Ovary (tissue), 7 donors: ENCODE measurements at regions not wholly inside any gene's neighbourhood (a gene's known extent, or its start where the extent isn't known, plus 50 kb on each side); places are given as distances from the start of the nearest gene placed in this dataset.

Experiments
- DNase-seq, 5 donors: peaks; one replicate each; pipeline ENCODE4 v3.0.0-alpha.2; 2019 to 2020
- H3K27ac ChIP-seq, 2 donors: fragments of 200-600 bp; one replicate each; pipeline versions ENCODE4 v1.5.1 to v1.8.0; 2019 to 2022
- H3K27me3 ChIP-seq: fragments of 200-600 bp; one replicate; pipeline ENCODE4 v1.8.0; 2022
- H3K36me3 ChIP-seq: fragments of 200-600 bp; sonication (generic); one replicate; pipeline ENCODE4 v1.5.1; 2019
- H3K4me1 ChIP-seq: one replicate; pipeline ENCODE4 v1.8.1; 2013; ENCODE audit warnings: mild to moderate bottlenecking, moderate library complexity; ENCODE audit not compliant: insufficient read depth
- H3K4me3 ChIP-seq: fragments of 200-600 bp; sonication (generic); one replicate; pipeline ENCODE4 v1.5.1; 2017
- H3K9me3 ChIP-seq, 2 donors: fragments of 200-600 bp in 1 of 2; sonication (generic) in 1 of 2; one replicate each; pipeline versions ENCODE4 v1.5.1 to v1.8.1; 2013 to 2019; ENCODE audit warnings: mild to moderate bottlenecking in 1 of 2, moderate library complexity in 1 of 2
- EP300 ChIP-seq: sonication (generic); formaldehyde crosslinking; IDR thresholded peaks from one replicate; pipeline ENCODE4 v1.6.1; 2017; ENCODE audit warnings: antibody characterized with exemption
- POLR2A ChIP-seq: fragments of 450-650 bp; IDR thresholded peaks from one replicate; pipeline ENCODE4 v1.6.1; 2017; ENCODE audit warnings: antibody characterized with exemption, mild to moderate bottlenecking, moderate library complexity
- WGBS, 3 donors: extraction: QIAGEN DNeasy Blood & Tissue Kit in 1 of 3; methylation state at CpG; one replicate each; pipeline versions ENCODE4 v1.1.5 to v1.1.7; 2013 to 2017; 5-methylcytosine and 5-hydroxymethylcytosine counted together
- intact Hi-C, 4 donors: fragments of 100-400 bp; cut with DNase I; formaldehyde crosslinking; loops; one replicate each; pipeline versions ENCODE4 v1.11.0 to v1.15.1; 2022 to 2023
- TF ChIP-seq, protein P1 (sequence below), 3 donors: fragments of 450-650 bp in 2 of 3; fragments of 200-600 bp in 1 of 3; IDR thresholded peaks; one replicate each; pipeline versions ENCODE4 v1.5.1 to v1.8.0; 2016 to 2022; ENCODE audit warnings: antibody characterized with exemption in 3 of 3, mild to moderate bottlenecking in 1 of 3
- donor health status: DM: no; HTN: no; CAD: no; lungs with moderate emphysema.
- donor health status: DM: no; HTN: no; CAD: no.
- donor health status: Bipolar disorder and iron deficiency.
- donor health status: DM: no; HTN: no; CAD: no.
- donor health status: DM: yes; HTN: yes; CAD: no.

DNA sequence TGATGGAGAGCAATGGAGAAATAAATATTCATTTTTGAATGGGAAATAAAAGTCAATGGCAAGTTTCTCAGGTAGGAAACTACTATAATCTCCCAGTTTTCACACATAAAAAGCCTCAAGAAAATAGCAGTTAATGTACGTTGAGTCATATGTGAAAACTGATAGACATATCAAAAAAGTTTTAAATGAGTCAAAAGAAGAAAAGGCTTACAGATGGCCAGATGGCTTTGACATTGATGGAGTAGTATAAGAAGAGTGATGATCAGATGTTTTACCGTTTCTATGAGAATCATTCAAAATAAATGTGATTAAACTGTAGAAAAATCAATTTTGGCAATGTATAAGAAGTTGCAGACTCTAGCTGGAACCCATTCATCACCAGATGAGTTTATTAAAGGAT lies 97.8 kb downstream of the LLPH start:
- Histone ChIP-seq H3K36me3 (no peaks in the 10 kb centered on the region), H3K27me3 (no peaks in the 10 kb centered on the region), H3K9me3 (no peaks in the 10 kb centered on the region), H3K4me1 (no peaks in the 10 kb centered on the region), H3K27ac (no peak overlapping the region), H3K4me3 (no peak overlapping the region)
- 78 to 84% (median 80%) methylated on average over 2 of the region's 2 CpGs for WGBS, 3 donors
- DNase-seq: no peak
- intact Hi-C loops: no loop called here
- no peak for TF ChIP-seq EP300
- no peak for TF ChIP-seq POLR2A
- TF ChIP-seq, protein P1, sequence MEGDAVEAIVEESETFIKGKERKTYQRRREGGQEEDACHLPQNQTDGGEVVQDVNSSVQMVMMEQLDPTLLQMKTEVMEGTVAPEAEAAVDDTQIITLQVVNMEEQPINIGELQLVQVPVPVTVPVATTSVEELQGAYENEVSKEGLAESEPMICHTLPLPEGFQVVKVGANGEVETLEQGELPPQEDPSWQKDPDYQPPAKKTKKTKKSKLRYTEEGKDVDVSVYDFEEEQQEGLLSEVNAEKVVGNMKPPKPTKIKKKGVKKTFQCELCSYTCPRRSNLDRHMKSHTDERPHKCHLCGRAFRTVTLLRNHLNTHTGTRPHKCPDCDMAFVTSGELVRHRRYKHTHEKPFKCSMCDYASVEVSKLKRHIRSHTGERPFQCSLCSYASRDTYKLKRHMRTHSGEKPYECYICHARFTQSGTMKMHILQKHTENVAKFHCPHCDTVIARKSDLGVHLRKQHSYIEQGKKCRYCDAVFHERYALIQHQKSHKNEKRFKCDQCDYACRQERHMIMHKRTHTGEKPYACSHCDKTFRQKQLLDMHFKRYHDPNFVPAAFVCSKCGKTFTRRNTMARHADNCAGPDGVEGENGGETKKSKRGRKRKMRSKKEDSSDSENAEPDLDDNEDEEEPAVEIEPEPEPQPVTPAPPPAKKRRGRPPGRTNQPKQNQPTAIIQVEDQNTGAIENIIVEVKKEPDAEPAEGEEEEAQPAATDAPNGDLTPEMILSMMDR (IDR thresholded peaks at IDR 0.05): no peak

DNA sequence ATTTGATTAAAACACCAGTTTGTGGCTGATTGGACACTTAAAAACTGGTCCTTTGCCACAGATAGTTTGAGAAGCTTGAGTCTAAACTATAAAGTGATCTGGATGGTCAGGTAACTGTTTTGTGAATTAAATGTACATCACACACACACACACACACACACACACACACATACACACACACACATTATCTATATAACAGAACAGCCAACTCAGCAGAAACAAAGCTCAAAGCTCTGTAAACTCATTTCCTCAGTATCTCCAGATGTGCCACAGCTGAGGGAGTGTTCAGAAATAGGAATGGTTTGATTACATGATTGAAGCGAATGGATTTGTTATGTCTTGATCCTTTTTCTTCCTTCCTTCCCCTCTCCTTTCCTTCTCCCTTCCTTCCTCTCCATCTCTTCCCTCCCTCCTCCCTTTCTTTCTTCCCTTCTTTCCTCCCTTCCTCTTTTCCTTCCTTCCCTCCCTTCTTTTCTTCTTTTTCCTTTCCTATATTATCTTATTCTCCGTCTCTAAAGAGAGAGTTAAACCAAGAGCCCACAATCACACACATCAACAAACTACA lies 100.3 kb downstream of the LLPH start:
- WGBS, 3 donors: 49 to 77% (median 50%) methylated on average over 2 of the region's 2 CpGs
- intact Hi-C loops: no loop called here

DNA sequence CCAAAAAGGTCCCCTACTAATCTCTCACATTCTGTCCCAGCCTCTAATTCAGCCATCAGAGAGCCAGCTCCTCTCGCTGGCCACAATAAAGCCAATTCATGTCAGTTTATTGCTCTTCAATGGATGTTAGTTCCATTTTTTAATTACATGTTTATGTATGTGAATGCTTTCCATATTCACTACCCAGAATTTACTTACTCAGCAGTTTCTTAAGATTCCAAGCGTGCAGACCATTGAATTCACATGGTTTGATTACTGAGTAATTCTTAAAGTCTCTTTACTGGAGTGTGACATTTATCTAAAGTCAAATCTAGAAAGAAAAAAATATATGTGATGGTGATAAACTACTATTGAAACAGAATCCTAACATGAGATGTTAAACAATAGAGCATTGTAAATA lies 102.2 kb downstream of the LLPH start:
- Histone ChIP-seq H3K4me1 (no peaks in the 10 kb centered on the region), H3K36me3 (no peaks in the 10 kb centered on the region), H3K27ac (no peak overlapping the region), H3K9me3 (no peaks in the 10 kb centered on the region), H3K4me3 (no peak overlapping the region), H3K27me3 (no peaks in the 10 kb centered on the region)
- intact Hi-C loops: no loop called here
- 90 to 94% (median 90%) methylated on average over 2 of the region's 2 CpGs for WGBS, 3 donors
- DNase-seq: no peak
- TF ChIP-seq, protein P1 (IDR thresholded peaks at IDR 0.05): no peak
- TF ChIP-seq POLR2A: no peak
- no peak for TF ChIP-seq EP300

More for the DNA sequence above, 100.3 kb downstream of the LLPH start:
- TF ChIP-seq, protein P1 (IDR thresholded peaks at IDR 0.05): no peak
- H3K4me1 ChIP-seq: no peaks in the 10 kb centered on the region
- no peaks in the 10 kb centered on the region for H3K36me3 ChIP-seq
- no peaks in the 10 kb centered on the region for H3K9me3 ChIP-seq
- DNase-seq: no peak
- H3K27me3 ChIP-seq: no peaks in the 10 kb centered on the region
- no peak overlapping the region for H3K4me3 ChIP-seq
- no peak overlapping the region for H3K27ac ChIP-seq

DNA sequence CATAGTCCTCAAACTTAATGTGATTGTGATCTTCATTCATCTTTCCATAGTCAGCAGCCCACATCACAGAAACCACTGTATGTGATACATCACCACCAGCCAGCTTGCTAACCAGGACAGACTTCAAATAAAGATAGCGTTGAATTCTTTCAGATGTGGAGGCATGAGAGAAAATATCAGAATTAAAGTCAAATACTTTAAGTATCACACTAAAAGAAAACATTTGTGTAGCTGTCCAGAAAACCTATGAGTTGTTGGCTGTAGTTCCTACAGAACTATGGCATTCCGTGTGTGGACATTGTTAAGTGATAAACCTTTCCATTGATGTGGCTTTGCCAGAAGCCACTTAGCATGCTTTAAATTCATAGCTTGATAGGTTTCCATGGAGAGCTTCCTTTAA lies 105.1 kb downstream of the LLPH start:
- H3K9me3 ChIP-seq: no peaks in the 10 kb centered on the region
- no peak overlapping the region for H3K27ac ChIP-seq
- H3K27me3 ChIP-seq: no peaks in the 10 kb centered on the region
- no peak for TF ChIP-seq EP300
- no peak for TF ChIP-seq POLR2A
- TF ChIP-seq, protein P1 (IDR thresholded peaks at IDR 0.05): no peak
- H3K4me1 ChIP-seq: no peaks in the 10 kb centered on the region
- no peaks in the 10 kb centered on the region for H3K36me3 ChIP-seq
- no peak for DNase-seq
- H3K4me3 ChIP-seq: no peak overlapping the region
- 12 to 33% (median 31%) methylated on average over 2 of the region's 2 CpGs for WGBS, 3 donors
- intact Hi-C loops: no loop called here
